NCI-H2196 treated with DMSO at 0.1 percent for 48 hours (cell line): ENCODE measurements at regions not wholly inside any gene's neighbourhood (a gene's known extent, or its start where the extent isn't known, plus 50 kb on each side); places are given as distances from the start of the nearest gene placed in this dataset.
"Not testable (repeated sequence)": the region's sequence is repeated elsewhere in the genome, so short reads cannot be mapped to it uniquely, and the experiment has no call there.

Experiments
- DNase-seq: peaks from one replicate; lab custom pipeline; 2025; ENCODE audit not compliant: unreplicated experiment; lab: John Stamatoyannopoulos, UW

- DNase-seq: no peak
Measured at GRCh38 chr6:3960754-3961361, 111.7 kb downstream of the FAM50B start.

- no peak for DNase-seq
Measured at GRCh38 chr6:3961581-3962215, 112.5 kb downstream of the FAM50B start.

GRCh38 chr6:3962291-3963280 is 113.4 kb downstream of the FAM50B start:
- no peak for DNase-seq

- DNase-seq: no peak
Measured at GRCh38 chr6:3963426-3963825, 114.3 kb downstream of the FAM50B start.

GRCh38 chr6:3965071-3965718 is 113.7 kb downstream of the FAM217A start:
- DNase-seq: no peak

- no peak for DNase-seq
Measured at GRCh38 chr6:3966426-3966825, 112.5 kb downstream of the FAM217A start.

GRCh38 chr6:3970097-3970496 is 108.8 kb downstream of the FAM217A start:
- no peak for DNase-seq

- not testable (repeated sequence) for DNase-seq
Measured at GRCh38 chr6:3973152-3973551, 105.8 kb downstream of the FAM217A start.

GRCh38 chr6:3977875-3978711 is 100.8 kb downstream of the FAM217A start:
- DNase-seq: no peak

GRCh38 chr6:3978966-3979365 is 100.0 kb downstream of the FAM217A start:
- not testable (repeated sequence) for DNase-seq

- no peak for DNase-seq
Measured at GRCh38 chr6:3981917-3982316, 97.0 kb downstream of the FAM217A start.

GRCh38 chr6:3983778-3984177 is 95.2 kb downstream of the FAM217A start:
- no peak for DNase-seq

GRCh38 chr6:3984494-3984893 is 94.4 kb downstream of the FAM217A start:
- no peak for DNase-seq

GRCh38 chr6:3986241-3986640 is 92.7 kb downstream of the FAM217A start:
- no peak for DNase-seq

GRCh38 chr6:3987053-3987452 is 91.9 kb downstream of the FAM217A start:
- DNase-seq: no peak

- no peak for DNase-seq
Measured at GRCh38 chr6:3987576-3987975, 91.4 kb downstream of the FAM217A start.

- DNase-seq: peak; percentile 40
Measured at GRCh38 chr6:3990692-3991491, 88.0 kb downstream of the FAM217A start.

- DNase-seq: no peak
Measured at GRCh38 chr6:3991941-3992340, 87.0 kb downstream of the FAM217A start.

- no peak for DNase-seq
Measured at GRCh38 chr6:3996349-3996748, 82.6 kb downstream of the FAM217A start.
